IPS-18c (cell line): ENCODE measurements at regions not wholly inside any gene's neighbourhood (a gene's known extent, or its start where the extent isn't known, plus 50 kb on each side); places are given as distances from the start of the nearest gene placed in this dataset.

Experiments used
- H3K4me3 ChIP-seq: 2 replicates; pipeline ENCODE4 v1.7.0; 2013; ENCODE audit warnings: low read depth, mild to moderate bottlenecking, low read length, moderate library complexity; ENCODE audit not compliant: insufficient read depth
- H3K9me3 ChIP-seq: one replicate; pipeline ENCODE4 v1.6.1; 2013; ENCODE audit warnings: mild to moderate bottlenecking, low read length, moderate library complexity; ENCODE audit not compliant: control insufficient read depth, insufficient read depth

GRCh38 chr3:107265526-107265925 is 111.7 kb upstream of the CCDC54 start:
- Histone ChIP-seq H3K9me3 (no peaks in the 10 kb centered on the region), H3K4me3 (no peak overlapping the region)

GRCh38 chr3:107268469-107268868 is 108.8 kb upstream of the CCDC54 start:
- H3K4me3 ChIP-seq: no peak overlapping the region
- no peaks in the 10 kb centered on the region for H3K9me3 ChIP-seq

- Histone ChIP-seq H3K4me3 (no peak overlapping the region), H3K9me3 (no peaks in the 10 kb centered on the region)
These were observed 108.1 kb upstream of the CCDC54 start for GRCh38 chr3:107269136-107269535.

- no peaks in the 10 kb centered on the region for H3K9me3 ChIP-seq
- no peak overlapping the region for H3K4me3 ChIP-seq
These were observed 105.4 kb upstream of the CCDC54 start for GRCh38 chr3:107271787-107272387.

- H3K4me3 ChIP-seq: no peak overlapping the region
These were observed 104.8 kb upstream of the CCDC54 start for GRCh38 chr3:107272471-107272870.

GRCh38 chr3:107272885-107273284 is 104.4 kb upstream of the CCDC54 start:
- Histone ChIP-seq H3K4me3 (no peak overlapping the region), H3K9me3 (no peaks in the 10 kb centered on the region)

More at GRCh38 chr3:107272471-107272870, 104.8 kb upstream of the CCDC54 start:
- H3K9me3 ChIP-seq: no peaks in the 10 kb centered on the region

- H3K4me3 ChIP-seq: no peak overlapping the region
- H3K9me3 ChIP-seq: no peaks in the 10 kb centered on the region
These were observed 103.5 kb upstream of the CCDC54 start for GRCh38 chr3:107273771-107274170.

GRCh38 chr3:107275511-107275910 is 101.7 kb upstream of the CCDC54 start:
- H3K9me3 ChIP-seq: no peaks in the 10 kb centered on the region
- H3K4me3 ChIP-seq: no peak overlapping the region

- Histone ChIP-seq H3K4me3 (no peak overlapping the region), H3K9me3 (no peaks in the 10 kb centered on the region)
These were observed 93.3 kb upstream of the CCDC54 start for GRCh38 chr3:107283948-107284347.

GRCh38 chr3:107284612-107285011 is 92.6 kb upstream of the CCDC54 start:
- H3K9me3 ChIP-seq: no peaks in the 10 kb centered on the region
- H3K4me3 ChIP-seq: no peak overlapping the region

GRCh38 chr3:107285197-107285596 is 92.0 kb upstream of the CCDC54 start:
- no peaks in the 10 kb centered on the region for H3K9me3 ChIP-seq
- H3K4me3 ChIP-seq: no peak overlapping the region

GRCh38 chr3:107289354-107289753 is 87.9 kb upstream of the CCDC54 start:
- Histone ChIP-seq H3K9me3 (no peaks in the 10 kb centered on the region), H3K4me3 (no peak overlapping the region)

GRCh38 chr3:107294117-107294516 is 83.1 kb upstream of the CCDC54 start:
- H3K4me3 ChIP-seq: no peak overlapping the region

GRCh38 chr3:107297597-107297996 is 79.6 kb upstream of the CCDC54 start:
- Histone ChIP-seq H3K9me3 (no peaks in the 10 kb centered on the region), H3K4me3 (no peak overlapping the region)

More at GRCh38 chr3:107294117-107294516, 83.1 kb upstream of the CCDC54 start:
- no peaks in the 10 kb centered on the region for H3K9me3 ChIP-seq

GRCh38 chr3:107307205-107307604 is 70.0 kb upstream of the CCDC54 start:
- H3K9me3 ChIP-seq: no peaks in the 10 kb centered on the region
- H3K4me3 ChIP-seq: no peak overlapping the region

GRCh38 chr3:107308716-107309115 is 68.5 kb upstream of the CCDC54 start:
- no peaks in the 10 kb centered on the region for H3K9me3 ChIP-seq
- H3K4me3 ChIP-seq: no peak overlapping the region

- Histone ChIP-seq H3K9me3 (no peaks in the 10 kb centered on the region), H3K4me3 (no peak overlapping the region)
These were observed 67.9 kb upstream of the CCDC54 start for GRCh38 chr3:107309312-107309711.

GRCh38 chr3:107313711-107314110 is 63.5 kb upstream of the CCDC54 start:
- Histone ChIP-seq H3K4me3 (no peak overlapping the region), H3K9me3 (no peaks in the 10 kb centered on the region)

- H3K4me3 ChIP-seq: no peak overlapping the region
- H3K9me3 ChIP-seq: no peaks in the 10 kb centered on the region
These were observed 62.1 kb upstream of the CCDC54 start for GRCh38 chr3:107315141-107315540.
